ENCODE measurements at regions not wholly inside any gene's neighbourhood (a gene's known extent, or its start where the extent isn't known, plus 50 kb on each side); places are given as distances from the start of the nearest gene placed in this dataset.
"Not testable (repeated sequence)": the region's sequence is repeated elsewhere in the genome, so short reads cannot be mapped to it uniquely, and the experiment has no call there.

DNA sequence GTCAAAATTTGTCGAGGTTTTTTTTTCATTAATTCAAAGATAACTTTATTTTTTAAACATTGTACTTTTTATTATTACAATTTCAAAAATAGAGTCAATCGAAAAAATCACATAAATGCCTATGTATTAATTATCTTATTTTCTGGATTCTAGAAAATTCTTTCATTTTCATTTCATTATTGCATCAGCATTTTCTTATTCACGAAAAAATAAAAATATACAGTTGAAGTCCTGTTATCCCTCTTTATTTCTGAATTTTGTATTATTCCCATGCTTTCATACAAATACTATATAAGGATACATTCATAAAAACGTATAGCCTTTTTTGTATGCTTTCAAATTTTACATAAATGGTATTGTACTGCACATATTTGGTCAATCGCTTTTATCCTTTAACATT lies 681.0 kb upstream of the USP24 start:
- no peak for DNase-seq
- no peak for ATAC-seq
- intact Hi-C loops (cut with micrococcal nuclease), result no loop called here

DNA sequence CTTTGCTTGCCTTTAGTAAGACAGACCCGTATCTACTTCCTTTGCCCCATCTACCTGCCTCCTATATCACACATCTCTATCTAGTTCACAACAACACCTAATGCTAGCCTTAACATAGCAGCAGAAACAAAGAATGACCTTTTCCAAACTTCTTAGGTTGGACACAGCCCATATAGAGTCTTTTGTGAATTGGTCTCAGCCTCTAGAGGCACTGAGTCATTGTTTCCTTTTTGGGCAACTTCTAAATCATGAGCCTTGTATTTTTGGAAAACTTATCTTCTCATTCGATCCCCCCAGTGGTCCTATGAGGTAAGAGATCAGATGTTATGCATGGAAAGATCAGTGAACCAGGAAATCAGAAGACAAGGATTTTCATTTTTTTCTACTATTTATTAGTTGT lies 679.4 kb upstream of the USP24 start:
- intact Hi-C loops (cut with micrococcal nuclease), result no loop called here
- ATAC-seq (no peak), DNase-seq (no peak)

DNA sequence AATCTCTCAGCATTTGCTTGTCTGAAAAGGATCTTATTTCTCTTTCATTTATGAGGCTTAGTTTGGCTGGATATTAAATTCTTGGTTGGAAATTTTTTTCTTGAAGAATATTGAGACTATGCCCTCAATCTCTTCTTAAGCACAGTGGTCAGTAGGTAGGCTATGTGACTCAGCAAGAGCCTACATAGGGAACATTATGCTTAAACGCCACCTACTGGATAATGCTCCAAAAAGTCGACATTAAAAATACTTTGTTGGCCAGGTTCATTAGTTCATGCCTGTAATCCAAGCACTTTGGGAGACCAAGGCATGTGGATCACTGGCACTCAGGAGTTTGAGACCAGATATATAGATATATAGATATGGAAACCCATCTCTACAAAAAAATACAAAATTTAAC lies 678.0 kb upstream of the USP24 start:
- DNase-seq (no peak), ATAC-seq (peak; percentile 25)
- intact Hi-C loops (cut with micrococcal nuclease), result no loop called here

DNA sequence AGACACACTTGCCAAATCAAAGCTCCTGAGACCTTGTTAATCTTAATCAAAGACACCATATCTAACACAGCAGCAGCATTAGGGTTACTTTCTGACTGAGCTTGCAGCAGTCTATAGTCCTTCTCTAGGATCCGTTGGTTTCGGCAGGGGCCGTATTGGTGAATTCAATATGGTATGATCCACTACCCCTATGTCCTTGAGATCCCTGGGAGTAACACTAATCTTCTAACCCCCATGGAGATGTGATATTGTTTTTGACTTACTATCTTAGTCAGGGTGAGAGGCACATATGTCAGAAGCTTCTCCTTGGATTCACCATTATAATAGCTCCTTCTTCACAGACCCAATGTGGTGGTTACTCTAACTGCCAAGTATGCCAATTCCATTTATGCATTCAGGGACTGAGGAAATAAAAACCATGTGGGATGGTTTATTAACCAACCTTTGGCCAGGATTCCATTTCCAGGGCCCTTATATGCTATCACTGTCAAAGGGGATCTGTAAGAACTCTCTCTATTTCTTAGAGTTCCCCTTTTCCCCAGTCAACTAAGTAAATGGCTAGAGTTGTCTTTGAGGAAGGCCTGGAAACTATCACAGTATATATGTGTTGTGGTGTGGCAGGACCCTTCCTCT lies 673.6 kb upstream of the USP24 start:
- intact Hi-C loops (cut with micrococcal nuclease), result no loop called here
- ATAC-seq, result no peak
- DNase-seq, result no peak

DNA sequence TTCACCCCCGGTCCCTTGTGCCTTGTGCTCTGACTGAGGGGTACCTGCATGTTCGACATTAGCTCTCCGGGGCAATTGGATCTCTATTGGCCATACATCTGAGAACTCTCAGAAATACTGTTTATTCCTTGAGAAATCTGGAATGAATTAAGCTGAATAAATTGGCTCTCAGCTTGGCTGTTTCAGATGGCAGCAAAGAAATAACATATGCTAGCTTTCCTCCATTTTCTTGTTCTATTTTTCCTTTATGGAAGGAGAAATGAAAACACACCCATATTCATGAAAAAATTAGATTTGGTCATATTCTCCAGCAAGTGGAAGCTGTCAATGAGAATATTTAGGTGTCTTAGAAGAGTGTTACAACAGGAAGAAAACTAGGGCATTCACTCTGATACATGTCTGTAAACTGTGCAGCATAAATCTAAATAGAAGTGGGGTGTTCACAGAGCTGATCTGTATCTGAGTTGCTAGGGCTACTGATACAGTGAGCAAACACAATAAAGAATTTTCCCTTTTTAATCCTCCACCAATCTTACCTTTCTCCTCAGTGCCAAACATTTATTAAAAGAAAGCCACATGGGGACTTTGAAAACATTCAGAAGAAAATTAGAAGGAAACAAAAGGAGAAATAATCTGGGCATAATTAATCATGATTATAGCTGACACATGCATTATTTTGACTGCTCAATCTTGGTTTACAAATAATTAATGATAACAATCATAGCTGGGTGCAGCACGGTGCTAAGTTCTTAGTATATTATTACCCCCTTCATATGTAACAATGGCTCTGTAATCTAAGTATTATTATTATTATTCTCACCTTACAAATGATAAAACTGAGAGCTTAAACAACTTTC lies 671.9 kb upstream of the USP24 start:
- intact Hi-C loops (cut with micrococcal nuclease), result no loop called here
- ATAC-seq (no peak), DNase-seq (no peak)

DNA sequence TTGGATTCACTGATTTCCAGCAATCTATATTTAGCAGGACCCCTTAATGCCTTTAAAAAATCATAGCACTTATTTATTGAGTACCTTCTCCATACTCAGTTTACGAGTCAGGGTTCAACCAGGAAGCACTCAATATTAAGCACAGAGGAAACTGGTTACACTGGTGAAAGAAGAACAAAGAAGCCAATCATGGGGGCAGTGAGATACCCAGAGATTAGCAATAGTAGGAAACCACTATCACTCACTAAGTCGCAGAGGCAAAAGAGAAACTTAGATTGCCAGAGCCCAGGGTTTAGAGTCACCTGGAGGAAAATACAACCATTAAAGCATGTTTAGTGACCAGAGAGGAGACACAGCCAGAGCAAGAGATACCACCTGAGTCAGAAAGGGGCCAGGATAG lies 670.5 kb upstream of the USP24 start:
- intact Hi-C loops (cut with micrococcal nuclease), result no loop called here
- ATAC-seq (no peak), DNase-seq (no peak)

DNA sequence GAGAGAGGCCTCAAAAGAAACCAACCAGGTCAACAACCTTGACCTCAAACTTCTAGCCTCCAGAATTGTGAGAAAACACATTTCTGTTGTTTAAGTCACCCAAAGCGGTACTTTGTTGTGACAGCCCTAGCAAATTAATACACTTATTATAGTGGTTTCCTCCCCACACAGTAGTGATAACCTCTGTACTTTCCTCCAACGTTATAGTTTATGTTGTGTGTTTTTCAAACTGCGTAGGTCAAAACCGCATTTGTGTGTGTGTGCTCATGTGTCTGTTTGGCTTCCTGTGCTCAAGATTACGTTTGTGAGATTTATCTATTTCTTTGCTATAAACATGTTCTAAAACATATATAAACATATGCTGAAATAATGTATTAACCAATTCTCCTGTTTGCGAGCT lies 667.8 kb upstream of the USP24 start:
- DNase-seq, result no peak
- no peak for ATAC-seq
- intact Hi-C loops (cut with micrococcal nuclease), result no loop called here

DNA sequence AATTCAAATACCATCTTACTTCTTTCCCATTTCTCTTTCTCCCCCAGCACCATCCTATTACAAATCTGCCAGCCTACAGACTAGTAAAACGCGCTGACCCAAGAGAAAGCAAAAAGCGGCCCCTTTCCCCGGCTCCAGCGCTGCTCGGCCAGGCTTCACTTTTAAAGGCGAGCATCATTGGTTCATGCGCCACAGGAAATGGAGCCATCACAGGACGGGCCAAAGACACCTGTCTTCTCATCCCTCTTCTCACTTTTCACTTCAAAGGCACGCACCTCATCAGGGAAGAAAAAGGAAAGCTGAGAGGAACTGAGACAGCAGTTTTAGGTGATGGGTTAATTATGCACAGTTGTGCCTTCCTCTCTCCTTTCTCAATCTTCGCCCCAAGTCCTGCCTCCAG lies 664.2 kb upstream of the USP24 start:
- intact Hi-C loops (cut with micrococcal nuclease), result no loop called here
- DNase-seq (no peak), ATAC-seq (no peak)

DNA sequence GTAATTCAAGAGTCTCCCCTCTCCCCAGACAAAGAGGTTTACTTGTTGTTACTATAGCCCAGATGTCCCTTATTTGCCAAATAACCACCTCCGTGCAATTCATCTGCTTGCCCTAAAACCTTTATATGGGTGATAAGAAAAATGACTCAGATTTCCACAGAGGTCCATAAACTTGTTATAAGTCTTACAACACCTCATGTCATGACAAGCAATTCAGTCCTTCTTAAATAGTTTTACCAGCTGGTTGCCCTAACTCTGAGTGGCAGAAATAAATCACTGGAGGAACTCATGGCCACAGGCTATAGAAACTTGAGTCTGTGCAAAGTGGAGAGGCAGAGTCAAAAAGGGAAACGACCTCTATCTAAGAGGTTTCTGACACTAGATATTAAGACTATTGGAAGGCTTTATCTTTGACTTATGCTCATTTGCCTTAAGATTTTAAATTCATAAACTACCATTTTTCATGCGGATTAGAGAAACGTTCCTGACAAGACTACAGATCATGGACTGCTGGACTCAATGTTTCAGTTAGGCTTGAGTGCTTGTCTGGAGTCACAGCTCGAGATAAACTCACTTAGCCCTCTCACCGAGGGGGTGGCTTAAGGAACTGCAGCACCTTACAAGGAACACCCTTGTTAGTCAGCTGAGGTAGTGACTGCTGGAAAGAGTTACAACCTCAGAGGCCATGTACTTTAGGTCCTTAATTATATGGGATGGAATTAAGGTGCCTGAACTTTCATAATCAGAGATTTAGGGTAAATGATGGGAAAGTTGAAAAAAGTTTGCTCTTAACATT lies 662.5 kb upstream of the USP24 start:
- no peak for ATAC-seq
- intact Hi-C loops (cut with micrococcal nuclease), result no loop called here
- DNase-seq, result no peak

DNA sequence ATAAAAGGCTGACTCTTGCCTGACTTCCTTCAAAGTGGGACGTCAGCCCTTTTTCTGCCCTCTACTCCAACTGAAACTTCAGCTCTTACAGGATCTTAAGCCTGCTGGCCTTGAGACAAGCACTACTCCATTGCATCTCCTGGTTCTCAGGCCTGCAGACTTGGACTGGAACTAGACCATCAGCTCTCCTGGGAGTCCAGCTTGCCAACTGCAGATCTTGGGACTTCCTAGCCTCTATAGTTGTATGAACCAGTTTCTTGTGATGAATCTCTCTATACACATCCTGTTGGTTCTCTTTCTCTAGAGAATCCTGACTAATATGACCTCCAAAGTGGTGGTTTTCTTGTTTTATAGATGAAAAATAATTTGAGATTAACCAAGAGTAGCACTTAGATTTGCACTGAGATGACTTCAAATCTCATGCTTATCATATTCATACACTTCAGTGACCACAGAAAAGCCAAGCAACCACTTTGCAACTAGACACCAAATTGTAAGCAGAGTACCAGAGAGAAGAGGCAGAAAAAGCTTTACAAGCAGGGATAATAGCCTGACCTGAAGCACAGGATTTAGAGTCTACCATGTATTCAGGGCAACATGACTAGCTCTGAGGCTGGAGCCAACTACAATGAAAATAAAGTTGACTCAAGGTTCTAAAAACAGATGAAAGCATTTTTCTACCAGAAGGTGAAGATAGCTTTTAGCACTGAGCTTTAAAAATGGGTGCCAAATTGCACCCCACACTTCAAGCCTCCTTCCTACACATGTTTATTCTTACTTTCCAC lies 661.3 kb upstream of the USP24 start:
- DNase-seq (peak; percentile 55), ATAC-seq (peak; percentile 77)
- intact Hi-C loops (cut with micrococcal nuclease), result no loop called here

DNA sequence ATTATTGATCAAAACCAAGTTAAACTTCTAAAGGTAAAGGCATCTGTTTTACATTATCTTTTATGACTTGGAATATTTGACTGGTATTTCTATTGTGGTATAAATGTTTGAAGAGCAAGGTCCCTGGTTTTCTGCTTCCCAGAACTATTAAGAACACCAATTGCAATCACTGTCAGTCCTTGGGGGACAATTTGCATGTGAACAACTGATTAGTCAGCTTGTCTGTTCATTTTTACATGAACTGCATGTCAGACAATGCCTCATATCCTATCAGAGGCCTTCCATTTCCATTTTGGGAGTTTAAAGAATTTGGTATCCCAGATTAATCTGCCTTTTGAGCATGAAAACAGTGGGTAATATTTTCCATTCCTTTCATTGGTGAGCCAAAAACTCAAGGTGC lies 654.9 kb upstream of the USP24 start:
- intact Hi-C loops (cut with micrococcal nuclease), result no loop called here
- ATAC-seq (no peak), DNase-seq (no peak)

DNA sequence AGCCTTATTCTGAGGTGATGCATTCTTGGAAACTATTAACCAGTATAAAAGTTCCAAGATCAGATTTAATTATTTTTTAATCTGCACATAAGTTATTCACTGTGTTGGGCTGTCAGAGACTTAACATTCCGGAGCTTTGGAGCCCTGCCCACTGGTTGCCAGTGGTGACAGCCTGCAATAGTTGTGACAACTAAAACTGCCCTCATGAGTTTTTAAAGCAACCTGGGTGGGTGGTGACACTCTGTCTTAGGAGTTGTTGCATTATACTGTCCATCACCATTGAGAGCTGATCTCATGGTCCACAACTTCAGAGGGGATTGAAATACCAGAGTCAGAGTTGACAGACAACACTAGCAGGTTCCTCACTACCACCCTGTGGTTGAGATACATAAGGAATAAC lies 653.9 kb upstream of the USP24 start:
- ATAC-seq (peak; percentile 88), DNase-seq (peak; percentile 75)
- intact Hi-C loops (cut with micrococcal nuclease), result no loop called here

DNA sequence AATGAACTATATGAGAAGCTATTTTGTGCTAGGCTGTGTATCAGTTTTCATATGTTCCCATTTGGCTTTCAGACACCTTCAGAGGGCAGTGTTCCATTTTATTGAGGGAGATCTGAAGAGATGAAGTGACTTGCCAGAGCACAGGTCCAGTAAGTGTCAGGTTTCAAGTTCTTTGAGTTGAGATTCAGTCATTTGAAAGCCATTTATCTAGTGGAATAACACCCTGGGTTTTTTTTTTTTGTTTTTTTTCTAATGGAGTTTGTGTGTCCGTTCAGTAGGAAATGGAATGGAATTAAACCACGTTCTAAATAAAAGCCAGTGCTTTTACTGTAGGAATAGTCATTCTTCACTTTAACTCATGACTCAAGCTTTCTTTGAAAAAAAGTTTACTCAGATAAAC lies 652.9 kb upstream of the USP24 start:
- no peak for DNase-seq
- intact Hi-C loops (cut with micrococcal nuclease), result no loop called here
- ATAC-seq, result peak; percentile 53

DNA sequence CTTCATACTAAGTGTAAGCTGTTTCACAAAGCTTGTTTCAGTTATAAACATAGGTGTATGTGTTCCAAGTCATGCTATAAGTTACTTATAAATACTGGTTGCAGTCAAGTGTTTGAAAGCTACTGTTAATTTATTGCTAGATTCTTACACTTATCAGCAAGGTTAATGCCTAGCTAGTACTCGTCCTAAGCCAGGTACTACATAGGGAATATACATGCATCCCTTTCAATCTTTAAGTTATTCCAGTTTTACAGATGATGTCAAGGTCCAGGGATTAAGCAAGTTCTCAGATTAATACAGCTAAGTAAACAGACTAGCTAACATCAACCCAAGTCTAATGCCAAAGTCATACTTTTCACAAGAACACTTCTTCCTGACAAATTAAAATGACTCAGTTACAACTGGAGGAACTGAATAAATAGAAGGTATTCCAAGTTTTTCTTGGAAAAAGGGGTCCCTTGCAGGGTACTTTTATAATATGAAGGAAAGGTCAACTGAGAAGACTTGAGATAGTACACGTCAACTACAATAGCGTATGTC lies 652.2 kb upstream of the USP24 start:
- DNase-seq (no peak), ATAC-seq (peak; percentile 35)
- intact Hi-C loops (cut with micrococcal nuclease), result no loop called here

DNA sequence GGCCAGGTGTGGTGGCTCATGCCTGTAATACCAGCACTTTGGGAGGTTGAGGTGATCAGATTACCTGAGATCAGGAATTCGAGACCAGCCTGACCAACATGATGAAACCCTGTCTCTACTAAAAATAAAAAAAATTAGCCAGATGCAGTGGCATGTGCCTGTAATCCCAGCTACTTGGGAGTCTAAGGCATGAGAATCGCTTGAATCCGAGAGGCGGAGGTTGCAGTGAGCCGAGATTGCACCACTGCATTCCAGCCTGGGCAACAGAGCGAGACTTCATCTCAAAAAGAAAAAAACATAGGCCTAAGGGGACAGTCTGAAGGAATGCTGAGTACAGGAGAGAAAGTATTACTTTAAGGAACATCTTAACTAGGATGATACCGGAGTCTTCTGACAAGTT lies 650.6 kb upstream of the USP24 start:
- intact Hi-C loops (cut with micrococcal nuclease); DNase-seq; ATAC-seq: not testable (repeated sequence)

DNA sequence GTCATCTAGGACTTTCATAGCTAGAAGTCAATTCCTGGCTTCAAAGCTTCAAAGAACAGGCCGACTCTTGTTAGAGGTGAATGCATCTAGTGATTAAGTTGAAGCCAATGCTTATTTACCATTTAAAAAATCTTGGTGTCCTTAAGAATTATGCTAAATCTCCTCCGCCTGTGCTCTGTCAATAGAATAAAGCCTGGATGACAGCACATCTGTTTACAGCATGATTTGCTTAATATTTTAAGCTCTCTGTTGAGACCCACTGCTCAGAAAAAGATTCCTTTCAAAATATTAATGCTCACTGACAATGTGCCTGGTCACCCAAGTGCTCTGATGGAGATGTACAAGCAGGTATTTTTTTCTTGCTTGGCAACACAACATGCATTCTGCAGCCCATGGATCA lies 649.1 kb upstream of the USP24 start:
- ATAC-seq (no peak), DNase-seq (no peak)
- intact Hi-C loops (cut with micrococcal nuclease), result no loop called here

DNA sequence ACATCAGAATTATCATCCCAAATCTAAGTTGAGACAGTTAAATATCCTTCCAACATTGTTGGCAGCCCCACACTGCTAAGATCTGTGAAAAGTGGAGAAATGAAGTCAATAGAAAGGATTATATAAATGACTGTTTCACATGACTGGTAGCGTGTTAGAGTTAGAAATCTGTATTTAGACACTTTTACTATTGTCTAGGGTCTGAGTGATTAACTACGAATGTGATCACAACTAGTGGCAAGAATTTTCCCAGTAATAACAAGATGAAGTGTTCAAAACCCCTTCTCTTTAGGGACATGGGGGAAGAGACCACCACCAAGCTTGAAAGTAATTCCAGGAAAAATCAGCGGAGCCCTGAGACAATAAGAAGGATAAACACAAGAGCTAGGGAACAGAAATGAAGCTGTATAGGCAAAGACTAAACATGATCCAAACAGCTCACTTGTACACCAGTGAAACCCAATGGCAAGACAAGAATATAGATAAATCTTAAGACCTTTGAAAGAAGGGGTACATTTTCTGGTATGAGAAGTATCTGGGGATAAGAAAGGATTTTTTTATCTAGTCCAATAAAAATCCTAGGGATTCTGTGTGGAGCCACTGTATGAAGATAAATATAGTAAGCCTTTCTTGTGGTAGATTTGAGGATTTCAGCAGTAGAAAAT lies 646.6 kb upstream of the USP24 start:
- intact Hi-C loops (cut with micrococcal nuclease), result no loop called here
- ATAC-seq (no peak), DNase-seq (no peak)

DNA sequence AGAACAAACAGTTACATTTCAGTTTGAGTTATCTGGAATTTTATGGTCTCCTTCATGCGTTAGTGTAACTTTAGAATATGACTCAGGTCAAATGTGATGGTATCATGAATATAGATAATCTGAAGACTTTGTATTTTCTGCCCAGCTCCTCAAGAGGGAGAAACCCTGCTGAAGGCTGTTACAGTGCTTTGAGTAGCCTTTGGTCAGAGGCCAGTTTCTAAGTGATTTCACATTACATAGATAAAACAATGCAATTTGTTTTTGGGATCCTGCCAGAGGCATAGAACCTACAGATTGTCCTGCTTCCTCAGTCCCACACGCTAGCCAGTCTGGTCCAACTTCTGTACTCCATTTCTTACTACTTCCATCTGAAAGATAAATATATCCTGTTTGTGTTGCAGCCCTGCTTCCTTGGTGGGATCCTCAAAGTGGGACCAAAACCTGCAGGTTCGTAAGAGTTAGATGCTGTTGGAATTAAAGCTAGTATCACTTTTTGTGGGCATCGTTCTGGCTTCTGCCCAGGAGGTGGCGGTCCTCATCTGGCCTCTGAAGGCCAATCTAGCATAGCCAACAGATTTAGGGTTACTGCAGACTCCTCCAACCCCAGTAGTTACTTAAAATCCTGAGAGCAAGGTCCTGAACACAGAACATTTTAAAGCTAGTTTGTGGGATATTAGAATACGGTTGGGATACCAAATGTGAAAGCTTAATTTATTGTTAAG lies 645.8 kb upstream of the USP24 start:
- DNase-seq (no peak), ATAC-seq (no peak)
- intact Hi-C loops (cut with micrococcal nuclease), result no loop called here

All from left ventricle myocardium superior (tissue), 1 donor.